IgD-negative memory B cell (primary cell): ENCODE measurements at regions not wholly inside any gene's neighbourhood (a gene's known extent, or its start where the extent isn't known, plus 50 kb on each side); places are given as distances from the start of the nearest gene placed in this dataset.

Experiments
- H3K27ac Mint-ChIP-seq, 3 donors: one replicate each; pipeline ENCODE4 v1.8.0; 2020 to 2022; ENCODE audit warnings: mild to moderate bottlenecking in 3 of 3, mixed read lengths in 3 of 3, moderate library complexity in 1 of 3
- H3K27me3 Mint-ChIP-seq: one replicate; pipeline ENCODE4 v1.8.0; 2021; ENCODE audit warnings: mixed read lengths
- H3K36me3 Mint-ChIP-seq: one replicate; pipeline ENCODE4 v1.8.0; 2020; ENCODE audit warnings: mild to moderate bottlenecking, mixed read lengths
- H3K4me1 Mint-ChIP-seq, 3 donors: one replicate each; pipeline ENCODE4 v1.8.0; 2020 to 2022; ENCODE audit warnings: mixed read lengths in 3 of 3, mild to moderate bottlenecking in 1 of 3
- H3K4me3 Mint-ChIP-seq, 4 donors: one replicate each; pipeline ENCODE4 v1.8.0; 2020 to 2022; ENCODE audit warnings: mild to moderate bottlenecking in 4 of 4, mixed read lengths in 4 of 4, moderate library complexity in 3 of 4
- H3K9me3 Mint-ChIP-seq, 3 donors: one replicate each; pipeline ENCODE4 v1.8.0; 2020 to 2021; ENCODE audit warnings: mixed read lengths in 3 of 3, mild to moderate bottlenecking in 1 of 3

- Mint-ChIP-seq H3K9me3 (no peaks in the 10 kb centered on the region), H3K27ac (no peak overlapping the region), H3K27me3 (peaks cover 2% of the 10 kb centered on the region), H3K36me3 (peaks cover 8% of the 10 kb centered on the region), H3K4me3 (no peak overlapping the region), H3K4me1 (peaks cover 0 to 3% (median 2%) of the 10 kb centered on the region in 3 donors)
Observed at GRCh38 chr10:60687679-60688078, 90.6 kb upstream of the CDK1 start.

GRCh38 chr10:60684091-60684490, 94.2 kb upstream of the CDK1 start:
- Mint-ChIP-seq H3K4me3 (no peak overlapping the region), H3K9me3 (no peaks in the 10 kb centered on the region), H3K36me3 (peaks cover 11% of the 10 kb centered on the region), H3K27me3 (peaks cover 2% of the 10 kb centered on the region), H3K4me1 (peaks cover 0 to 11% (median 3%) of the 10 kb centered on the region in 3 donors), H3K27ac (no peak overlapping the region)

- no peak overlapping the region for H3K4me3 Mint-ChIP-seq
- H3K4me1 Mint-ChIP-seq: peaks cover 0 to 13% (median 3%) of the 10 kb centered on the region in 3 donors
- peaks cover 8% of the 10 kb centered on the region for H3K36me3 Mint-ChIP-seq
- no peaks in the 10 kb centered on the region for H3K9me3 Mint-ChIP-seq
- no peak overlapping the region for H3K27ac Mint-ChIP-seq
- H3K27me3 Mint-ChIP-seq: peaks cover 2% of the 10 kb centered on the region
Observed at GRCh38 chr10:60681103-60681502, 97.2 kb upstream of the CDK1 start.

GRCh38 chr10:60679388-60679990, 98.8 kb upstream of the CDK1 start:
- H3K27me3 Mint-ChIP-seq: peaks cover 2% of the 10 kb centered on the region
- H3K9me3 Mint-ChIP-seq: peaks cover 0 to 2% (median 0%) of the 10 kb centered on the region in 3 donors
- peaks cover 0 to 13% (median 1%) of the 10 kb centered on the region in 3 donors for H3K4me1 Mint-ChIP-seq

GRCh38 chr10:60678978-60679377, 99.3 kb upstream of the CDK1 start:
- Mint-ChIP-seq H3K27me3 (peaks cover 2% of the 10 kb centered on the region), H3K36me3 (peaks cover 5% of the 10 kb centered on the region), H3K27ac (peak overlapping the region in 1 of 3 donors; percentile 41), H3K4me1 (peaks cover 0 to 13% (median 1%) of the 10 kb centered on the region in 3 donors), H3K4me3 (no peak overlapping the region), H3K9me3 (peaks cover 0 to 5% (median 0%) of the 10 kb centered on the region in 3 donors)

More at GRCh38 chr10:60679388-60679990, 98.8 kb upstream of the CDK1 start:
- Mint-ChIP-seq H3K36me3 (peaks cover 8% of the 10 kb centered on the region), H3K27ac (no peak overlapping the region), H3K4me3 (peak overlapping the region in 2 of 4 donors; percentile 35 to 49)

GRCh38 chr10:60677531-60678129, 100.6 kb upstream of the CDK1 start:
- no peak overlapping the region for H3K4me3 Mint-ChIP-seq
- H3K27me3 Mint-ChIP-seq: no peaks in the 10 kb centered on the region
- peaks cover 0 to 9% (median 1%) of the 10 kb centered on the region in 3 donors for H3K4me1 Mint-ChIP-seq
- H3K27ac Mint-ChIP-seq: no peak overlapping the region
- peaks cover 0 to 5% (median 0%) of the 10 kb centered on the region in 3 donors for H3K9me3 Mint-ChIP-seq
- H3K36me3 Mint-ChIP-seq: peaks cover 8% of the 10 kb centered on the region

- Mint-ChIP-seq H3K27ac (no peak overlapping the region), H3K36me3 (peaks cover 10% of the 10 kb centered on the region), H3K4me3 (no peak overlapping the region), H3K4me1 (peaks cover under 1 to 5% (median 3%) of the 10 kb centered on the region in 3 donors), H3K27me3 (no peaks in the 10 kb centered on the region), H3K9me3 (peaks cover 0 to 6% (median 5%) of the 10 kb centered on the region in 3 donors)
Observed at GRCh38 chr10:60675236-60675635, 103.0 kb upstream of the CDK1 start.

GRCh38 chr10:60669501-60669900, 108.8 kb upstream of the CDK1 start:
- Mint-ChIP-seq H3K27ac (no peak overlapping the region), H3K27me3 (no peaks in the 10 kb centered on the region), H3K9me3 (peaks cover 0 to 6% (median 2%) of the 10 kb centered on the region in 3 donors)

GRCh38 chr10:60666221-60666620, 112.1 kb upstream of the CDK1 start:
- Mint-ChIP-seq H3K36me3 (no peaks in the 10 kb centered on the region), H3K27me3 (no peaks in the 10 kb centered on the region), H3K9me3 (no peaks in the 10 kb centered on the region), H3K27ac (no peak overlapping the region), H3K4me3 (no peak overlapping the region), H3K4me1 (peaks cover 2 to 14% (median 3%) of the 10 kb centered on the region in 3 donors)

More at GRCh38 chr10:60669501-60669900, 108.8 kb upstream of the CDK1 start:
- H3K4me1 Mint-ChIP-seq: peaks cover 3 to 7% (median 5%) of the 10 kb centered on the region in 3 donors
- H3K4me3 Mint-ChIP-seq: no peak overlapping the region
- H3K36me3 Mint-ChIP-seq: peaks cover 10% of the 10 kb centered on the region

- Mint-ChIP-seq H3K4me1 (peaks cover 2 to 12% (median 5%) of the 10 kb centered on the region in 3 donors), H3K27ac (no peak overlapping the region), H3K4me3 (no peak overlapping the region), H3K9me3 (no peaks in the 10 kb centered on the region), H3K27me3 (no peaks in the 10 kb centered on the region), H3K36me3 (no peaks in the 10 kb centered on the region)
Observed at GRCh38 chr10:60664859-60665258, 113.4 kb upstream of the CDK1 start.

- Mint-ChIP-seq H3K4me1 (peaks cover 2 to 10% (median 5%) of the 10 kb centered on the region in 3 donors), H3K36me3 (peaks cover 1% of the 10 kb centered on the region), H3K9me3 (peaks cover 0 to 1% (median 0%) of the 10 kb centered on the region in 3 donors), H3K27me3 (no peaks in the 10 kb centered on the region), H3K4me3 (no peak overlapping the region), H3K27ac (no peak overlapping the region)
Observed at GRCh38 chr10:60663850-60664249, 114.4 kb upstream of the CDK1 start.

GRCh38 chr10:60662917-60663614, 115.2 kb upstream of the CDK1 start:
- Mint-ChIP-seq H3K9me3 (peaks cover 0 to 1% (median 0%) of the 10 kb centered on the region in 3 donors), H3K4me1 (peaks cover 0 to 10% (median 5%) of the 10 kb centered on the region in 3 donors), H3K4me3 (no peak overlapping the region), H3K27me3 (no peaks in the 10 kb centered on the region), H3K27ac (no peak overlapping the region), H3K36me3 (peaks cover 1% of the 10 kb centered on the region)

GRCh38 chr10:60661637-60662036, 116.6 kb upstream of the CDK1 start:
- Mint-ChIP-seq H3K36me3 (peaks cover 6% of the 10 kb centered on the region), H3K27me3 (no peaks in the 10 kb centered on the region), H3K27ac (no peak overlapping the region), H3K4me3 (no peak overlapping the region), H3K4me1 (peaks cover 0 to 13% (median 5%) of the 10 kb centered on the region in 3 donors), H3K9me3 (peaks cover 0 to 1% (median 0%) of the 10 kb centered on the region in 3 donors)

- H3K4me3 Mint-ChIP-seq: no peak overlapping the region
- peaks cover 0 to 13% (median 5%) of the 10 kb centered on the region in 3 donors for H3K4me1 Mint-ChIP-seq
- no peak overlapping the region for H3K27ac Mint-ChIP-seq
- H3K36me3 Mint-ChIP-seq: peaks cover 6% of the 10 kb centered on the region
- no peaks in the 10 kb centered on the region for H3K27me3 Mint-ChIP-seq
- peaks cover 0 to 1% (median 0%) of the 10 kb centered on the region in 3 donors for H3K9me3 Mint-ChIP-seq
Observed at GRCh38 chr10:60660625-60661024, 117.7 kb upstream of the CDK1 start.

- Mint-ChIP-seq H3K27me3 (no peaks in the 10 kb centered on the region), H3K9me3 (peaks cover 0 to 1% (median 0%) of the 10 kb centered on the region in 3 donors), H3K27ac (no peak overlapping the region), H3K36me3 (peaks cover 6% of the 10 kb centered on the region), H3K4me3 (no peak overlapping the region), H3K4me1 (peaks cover 10 to 26% (median 20%) of the 10 kb centered on the region in 3 donors)
Observed at GRCh38 chr10:60654813-60655464, 123.3 kb upstream of the CDK1 start.
